ENCODE measurements at regions not wholly inside any gene's neighbourhood (a gene's known extent, or its start where the extent isn't known, plus 50 kb on each side); places are given as distances from the start of the nearest gene placed in this dataset.

DNA sequence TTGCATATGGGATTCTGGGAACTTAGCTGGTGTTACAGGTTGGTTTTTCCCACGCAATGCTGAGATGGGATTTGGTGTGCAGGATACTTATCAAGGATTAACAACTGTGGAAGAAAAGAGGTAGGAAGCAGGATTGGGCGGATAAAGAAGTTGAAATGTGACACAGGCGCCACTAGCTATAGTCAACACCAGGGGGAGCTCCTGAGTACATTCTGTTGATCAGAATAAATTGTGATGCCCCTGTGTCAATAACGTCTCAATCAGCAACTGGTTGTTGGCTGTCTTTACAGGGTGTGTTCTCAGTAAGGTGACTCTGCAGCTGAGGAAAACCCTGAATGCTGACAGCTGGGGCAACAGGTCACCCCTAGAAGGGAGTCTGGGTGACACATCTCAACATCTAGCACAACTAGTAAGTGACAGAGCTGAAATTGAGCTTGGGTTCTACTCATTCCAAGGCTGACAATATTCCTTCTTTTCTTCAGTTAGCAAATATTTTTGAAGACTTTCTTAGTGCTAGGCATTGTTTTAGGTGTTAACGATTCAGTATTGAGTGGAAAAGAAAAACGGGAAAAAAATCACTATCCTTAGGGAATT is 143.0 kb downstream of the ARL6IP6 start:
- Histone ChIP-seq H3K27ac (ENCODE audit: low read depth, low read length) (no peak overlapping the region), H3K27me3 (ENCODE audit: control insufficient read depth in 1 of 2, insufficient read depth in 2 of 2, low read length in 2 of 2) (no peaks in the 10 kb centered on the region), H3K4me3 (ENCODE audit: low read depth in 1 of 2, low read length in 2 of 2) (no peak overlapping the region), H3K4me1 (ENCODE audit: insufficient read depth, low read length) (no peaks in the 10 kb centered on the region), H3K9ac (ENCODE audit: low read length) (no peak overlapping the region), H3K36me3 (ENCODE audit: insufficient read depth, low read length) (no peaks in the 10 kb centered on the region), H3K9me3 (ENCODE audit: low read length) (no peaks in the 10 kb centered on the region)

- Histone ChIP-seq H3K4me1 (ENCODE audit: insufficient read depth, low read length) (no peaks in the 10 kb centered on the region), H3K9me3 (ENCODE audit: low read length) (no peaks in the 10 kb centered on the region), H3K36me3 (ENCODE audit: insufficient read depth, low read length) (no peaks in the 10 kb centered on the region), H3K27me3 (ENCODE audit: control insufficient read depth in 1 of 2, insufficient read depth in 2 of 2, low read length in 2 of 2) (no peaks in the 10 kb centered on the region), H3K9ac (ENCODE audit: low read length) (no peak overlapping the region), H3K4me3 (ENCODE audit: low read depth in 1 of 2, low read length in 2 of 2) (no peak overlapping the region), H3K27ac (ENCODE audit: low read depth, low read length) (no peak overlapping the region)
Measured at GRCh38 chr2:152858594-152859265, 140.3 kb downstream of the ARL6IP6 start.

DNA sequence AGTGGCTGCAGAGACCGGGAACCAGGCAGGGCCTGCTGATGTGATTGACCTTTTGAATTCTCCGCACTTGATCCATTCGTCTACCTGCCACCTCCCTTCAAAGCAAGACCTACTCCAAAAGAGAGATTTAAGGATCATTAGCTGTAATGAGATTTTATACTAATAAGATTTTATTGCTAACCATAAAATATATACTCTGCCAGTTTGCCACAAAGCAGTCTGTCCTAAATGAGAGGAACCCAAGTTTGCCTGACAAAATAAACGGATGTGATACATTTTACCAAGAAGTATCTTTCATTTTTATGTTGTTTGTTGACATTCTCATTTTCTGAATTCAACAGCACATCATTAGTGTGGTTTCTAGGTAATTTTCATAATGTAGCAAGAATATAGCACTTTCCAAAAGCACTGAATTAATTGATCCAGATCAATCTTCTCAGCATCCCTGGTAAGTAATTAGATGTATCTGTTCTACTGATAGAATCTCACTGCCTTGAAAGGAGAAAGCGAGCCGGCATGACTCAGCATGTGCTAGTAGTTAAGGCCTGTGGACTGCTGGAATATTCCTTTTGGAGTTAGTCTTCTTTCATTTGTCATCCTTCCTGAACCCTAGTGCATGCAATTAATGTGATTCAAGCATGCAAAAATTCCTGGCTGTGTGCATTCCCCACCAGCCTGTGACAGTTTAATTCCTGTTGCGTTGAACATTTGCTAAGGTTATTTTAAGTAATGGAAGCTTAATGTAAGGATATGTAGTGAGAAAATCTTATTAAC is 128.5 kb downstream of the ARL6IP6 start:
- Histone ChIP-seq H3K9me3 (ENCODE audit: low read length) (no peaks in the 10 kb centered on the region), H3K36me3 (ENCODE audit: insufficient read depth, low read length) (no peaks in the 10 kb centered on the region), H3K4me1 (ENCODE audit: insufficient read depth, low read length) (no peaks in the 10 kb centered on the region), H3K9ac (ENCODE audit: low read length) (no peak overlapping the region), H3K4me3 (ENCODE audit: low read depth in 1 of 2, low read length in 2 of 2) (no peak overlapping the region), H3K27ac (ENCODE audit: low read depth, low read length) (no peak overlapping the region), H3K27me3 (ENCODE audit: control insufficient read depth in 1 of 2, insufficient read depth in 2 of 2, low read length in 2 of 2) (no peaks in the 10 kb centered on the region)

DNA sequence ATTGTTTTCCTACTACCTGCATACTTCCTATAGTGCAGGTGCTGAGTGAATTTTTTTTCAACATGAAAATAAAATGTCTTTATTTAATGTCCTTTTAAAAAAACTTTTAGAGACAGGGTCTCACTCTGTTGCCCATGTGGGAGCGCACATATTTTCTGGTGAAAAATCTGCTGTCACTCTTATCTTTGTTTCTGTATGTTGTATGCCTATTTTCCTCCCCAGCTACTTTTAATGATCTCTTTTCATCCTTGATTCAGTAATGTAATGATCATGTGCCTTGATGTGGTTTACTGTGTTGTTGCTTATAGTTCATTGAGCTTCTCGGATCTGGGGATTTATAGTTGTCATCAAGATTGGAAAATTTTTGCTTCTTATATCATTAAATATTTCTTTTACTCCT is 117.3 kb downstream of the ARL6IP6 start:
- no peaks in the 10 kb centered on the region for H3K36me3 ChIP-seq (ENCODE audit: insufficient read depth, low read length)
- H3K9ac ChIP-seq (ENCODE audit: low read length): no peak overlapping the region
- no peak overlapping the region for H3K4me3 ChIP-seq (ENCODE audit: low read depth in 1 of 2, low read length in 2 of 2)
- H3K4me1 ChIP-seq (ENCODE audit: insufficient read depth, low read length): no peaks in the 10 kb centered on the region
- H3K27me3 ChIP-seq (ENCODE audit: control insufficient read depth in 1 of 2, insufficient read depth in 2 of 2, low read length in 2 of 2): no peaks in the 10 kb centered on the region
- H3K27ac ChIP-seq (ENCODE audit: low read depth, low read length): no peak overlapping the region
- H3K9me3 ChIP-seq (ENCODE audit: low read length): no peaks in the 10 kb centered on the region

GRCh38 chr2:152827944-152828343 is 109.5 kb downstream of the ARL6IP6 start:
- Histone ChIP-seq H3K27me3 (ENCODE audit: control insufficient read depth in 1 of 2, insufficient read depth in 2 of 2, low read length in 2 of 2) (no peaks in the 10 kb centered on the region), H3K4me1 (ENCODE audit: insufficient read depth, low read length) (peaks cover 14% of the 10 kb centered on the region), H3K27ac (ENCODE audit: low read depth, low read length) (no peak overlapping the region), H3K9me3 (ENCODE audit: low read length) (no peaks in the 10 kb centered on the region), H3K4me3 (ENCODE audit: low read depth in 1 of 2, low read length in 2 of 2) (no peak overlapping the region), H3K36me3 (ENCODE audit: insufficient read depth, low read length) (no peaks in the 10 kb centered on the region), H3K9ac (ENCODE audit: low read length) (no peak overlapping the region)

DNA sequence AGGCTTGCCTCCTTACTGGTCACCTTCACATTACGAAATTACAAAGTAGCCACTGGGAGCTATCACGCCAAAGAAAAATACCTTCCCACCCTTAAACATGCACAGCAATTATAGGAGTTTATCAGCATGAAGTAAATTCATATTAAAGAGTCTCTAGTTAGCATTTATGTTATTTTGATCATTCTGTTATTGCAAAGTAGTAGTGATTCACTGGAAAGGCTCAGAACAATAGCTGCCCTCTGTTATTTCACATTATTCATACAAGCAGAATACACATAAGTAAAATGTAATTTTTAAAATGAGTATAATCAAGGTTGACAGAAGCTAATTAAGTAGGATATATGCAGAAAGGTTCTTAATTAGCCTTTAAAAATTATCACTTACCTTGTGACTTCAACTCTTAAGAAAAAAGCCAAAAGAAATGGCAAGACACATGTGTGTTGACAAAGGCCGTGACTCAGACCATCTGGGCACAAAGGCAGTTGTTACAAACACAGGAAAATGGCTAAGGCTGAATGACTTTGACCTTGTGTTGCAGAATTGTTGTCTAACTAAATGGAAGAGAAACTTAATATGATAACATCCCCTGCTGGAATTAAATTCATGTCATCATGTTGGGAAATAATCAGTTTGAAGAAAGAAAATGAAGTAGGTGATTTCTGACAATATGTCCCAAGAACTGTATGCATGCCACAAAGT is 108.3 kb downstream of the ARL6IP6 start:
- H3K27ac ChIP-seq (ENCODE audit: low read depth, low read length): no peak overlapping the region
- peaks cover 14% of the 10 kb centered on the region for H3K4me1 ChIP-seq (ENCODE audit: insufficient read depth, low read length)
- H3K4me3 ChIP-seq (ENCODE audit: low read depth in 1 of 2, low read length in 2 of 2): no peak overlapping the region
- H3K27me3 ChIP-seq (ENCODE audit: control insufficient read depth in 1 of 2, insufficient read depth in 2 of 2, low read length in 2 of 2): no peaks in the 10 kb centered on the region
- H3K9me3 ChIP-seq (ENCODE audit: low read length): no peaks in the 10 kb centered on the region
- H3K36me3 ChIP-seq (ENCODE audit: insufficient read depth, low read length): no peaks in the 10 kb centered on the region
- H3K9ac ChIP-seq (ENCODE audit: low read length): no peak overlapping the region

DNA sequence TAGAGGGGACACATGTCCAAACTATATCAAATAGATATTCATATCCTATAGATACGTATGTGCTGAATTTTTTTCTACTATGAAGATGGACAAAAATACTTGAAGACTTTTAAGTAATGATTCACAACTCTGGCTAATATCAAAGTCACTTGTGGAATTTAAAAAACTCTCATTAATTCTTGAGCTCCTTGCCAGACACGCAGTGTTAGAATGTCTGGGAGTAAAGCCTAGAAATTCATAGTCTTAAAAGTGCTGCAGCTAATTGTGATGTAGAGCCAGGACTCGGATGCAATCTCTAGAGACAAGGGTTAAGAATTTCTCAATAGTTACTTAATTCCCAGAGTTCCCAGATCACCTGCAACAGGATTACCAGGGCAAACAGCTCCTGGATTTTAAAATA is 107.4 kb downstream of the ARL6IP6 start:
- Histone ChIP-seq H3K4me1 (ENCODE audit: insufficient read depth, low read length) (peaks cover 14% of the 10 kb centered on the region), H3K36me3 (ENCODE audit: insufficient read depth, low read length) (no peaks in the 10 kb centered on the region), H3K9ac (ENCODE audit: low read length) (no peak overlapping the region), H3K4me3 (ENCODE audit: low read depth in 1 of 2, low read length in 2 of 2) (no peak overlapping the region), H3K9me3 (ENCODE audit: low read length) (no peaks in the 10 kb centered on the region), H3K27me3 (ENCODE audit: control insufficient read depth in 1 of 2, insufficient read depth in 2 of 2, low read length in 2 of 2) (no peaks in the 10 kb centered on the region), H3K27ac (ENCODE audit: low read depth, low read length) (no peak overlapping the region)

GRCh38 chr2:152823905-152824304 is 105.5 kb downstream of the ARL6IP6 start:
- no peaks in the 10 kb centered on the region for H3K9me3 ChIP-seq (ENCODE audit: low read length)
- H3K4me1 ChIP-seq (ENCODE audit: insufficient read depth, low read length): peaks cover 14% of the 10 kb centered on the region
- H3K27me3 ChIP-seq (ENCODE audit: control insufficient read depth in 1 of 2, insufficient read depth in 2 of 2, low read length in 2 of 2): no peaks in the 10 kb centered on the region
- no peak overlapping the region for H3K27ac ChIP-seq (ENCODE audit: low read depth, low read length)
- no peaks in the 10 kb centered on the region for H3K36me3 ChIP-seq (ENCODE audit: insufficient read depth, low read length)
- H3K9ac ChIP-seq (ENCODE audit: low read length): no peak overlapping the region
- no peak overlapping the region for H3K4me3 ChIP-seq (ENCODE audit: low read depth in 1 of 2, low read length in 2 of 2)

- H3K36me3 ChIP-seq (ENCODE audit: insufficient read depth, low read length): no peaks in the 10 kb centered on the region
- no peak overlapping the region for H3K9ac ChIP-seq (ENCODE audit: low read length)
- peaks cover 14% of the 10 kb centered on the region for H3K4me1 ChIP-seq (ENCODE audit: insufficient read depth, low read length)
- no peaks in the 10 kb centered on the region for H3K27me3 ChIP-seq (ENCODE audit: control insufficient read depth in 1 of 2, insufficient read depth in 2 of 2, low read length in 2 of 2)
- H3K4me3 ChIP-seq (ENCODE audit: low read depth in 1 of 2, low read length in 2 of 2): no peak overlapping the region
- no peak overlapping the region for H3K27ac ChIP-seq (ENCODE audit: low read depth, low read length)
- no peaks in the 10 kb centered on the region for H3K9me3 ChIP-seq (ENCODE audit: low read length)
Measured at GRCh38 chr2:152822676-152823075, 104.3 kb downstream of the ARL6IP6 start.

- H3K9me3 ChIP-seq (ENCODE audit: low read length): no peaks in the 10 kb centered on the region
- H3K9ac ChIP-seq (ENCODE audit: low read length): no peak overlapping the region
- H3K27me3 ChIP-seq (ENCODE audit: control insufficient read depth in 1 of 2, insufficient read depth in 2 of 2, low read length in 2 of 2): no peaks in the 10 kb centered on the region
- no peak overlapping the region for H3K27ac ChIP-seq (ENCODE audit: low read depth, low read length)
- H3K4me1 ChIP-seq (ENCODE audit: insufficient read depth, low read length): no peaks in the 10 kb centered on the region
- no peaks in the 10 kb centered on the region for H3K36me3 ChIP-seq (ENCODE audit: insufficient read depth, low read length)
- H3K4me3 ChIP-seq (ENCODE audit: low read depth in 1 of 2, low read length in 2 of 2): no peak overlapping the region
Measured at GRCh38 chr2:152820048-152820447, 101.6 kb downstream of the ARL6IP6 start.

- Histone ChIP-seq H3K9me3 (ENCODE audit: low read length) (no peaks in the 10 kb centered on the region), H3K36me3 (ENCODE audit: insufficient read depth, low read length) (no peaks in the 10 kb centered on the region), H3K9ac (ENCODE audit: low read length) (no peak overlapping the region), H3K4me1 (ENCODE audit: insufficient read depth, low read length) (no peaks in the 10 kb centered on the region), H3K27me3 (ENCODE audit: control insufficient read depth in 1 of 2, insufficient read depth in 2 of 2, low read length in 2 of 2) (no peaks in the 10 kb centered on the region), H3K27ac (ENCODE audit: low read depth, low read length) (no peak overlapping the region), H3K4me3 (ENCODE audit: low read depth in 1 of 2, low read length in 2 of 2) (no peak overlapping the region)
Measured at GRCh38 chr2:152815634-152816257, 97.3 kb downstream of the ARL6IP6 start.
